Ramos (cell line): ENCODE measurements at regions not wholly inside any gene's neighbourhood (a gene's known extent, or its start where the extent isn't known, plus 50 kb on each side); places are given as distances from the start of the nearest gene placed in this dataset.

Experiments used
- in situ Hi-C: fragments of 300-500 bp; cut with MboI; formaldehyde crosslinking; loops from one replicate; pipeline ENCODE4 v1.14.3; 2022; ENCODE audit warnings: low sequenced_read_pairs; ENCODE audit not compliant: unreplicated experiment

DNA sequence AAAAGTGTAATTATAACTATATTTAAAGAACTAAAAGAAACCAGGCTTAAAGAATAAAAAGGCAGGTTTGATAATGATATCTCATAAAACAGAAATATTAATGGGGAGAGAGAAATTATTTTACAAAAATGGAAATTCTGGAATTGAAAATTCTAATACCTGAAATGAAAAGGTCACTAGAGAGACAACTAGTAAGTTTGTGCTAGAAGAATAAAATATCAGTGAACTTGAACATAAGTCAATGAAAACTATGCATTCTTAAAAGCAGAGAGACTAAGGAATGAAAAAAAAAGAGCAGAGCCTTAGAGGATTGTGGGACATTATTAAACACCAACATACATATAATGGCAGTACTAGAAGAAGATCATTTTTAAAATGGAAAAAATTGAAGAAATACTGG, 1475.0 kb upstream of the ZEB2 start:
- in situ Hi-C loops = no loop called here

DNA sequence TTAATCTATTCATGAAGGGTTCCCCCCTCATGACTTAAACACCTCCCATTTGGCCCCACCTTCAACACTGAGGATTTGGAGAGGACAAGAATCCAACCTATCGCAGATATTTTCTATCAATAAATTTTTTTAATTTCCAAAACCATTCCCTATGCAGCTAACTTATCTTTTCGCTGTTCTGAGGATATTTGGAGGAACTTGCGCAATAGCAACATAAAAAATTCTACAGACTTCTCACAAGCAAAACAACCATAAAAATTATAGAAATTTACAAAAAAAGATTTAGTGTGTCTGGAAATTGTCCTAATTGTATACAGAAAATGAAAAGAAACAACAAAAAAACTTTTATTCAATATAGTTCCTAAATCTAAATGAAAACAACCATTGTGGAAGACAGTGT, 1472.7 kb upstream of the ZEB2 start:
- in situ Hi-C loops = no loop called here

DNA sequence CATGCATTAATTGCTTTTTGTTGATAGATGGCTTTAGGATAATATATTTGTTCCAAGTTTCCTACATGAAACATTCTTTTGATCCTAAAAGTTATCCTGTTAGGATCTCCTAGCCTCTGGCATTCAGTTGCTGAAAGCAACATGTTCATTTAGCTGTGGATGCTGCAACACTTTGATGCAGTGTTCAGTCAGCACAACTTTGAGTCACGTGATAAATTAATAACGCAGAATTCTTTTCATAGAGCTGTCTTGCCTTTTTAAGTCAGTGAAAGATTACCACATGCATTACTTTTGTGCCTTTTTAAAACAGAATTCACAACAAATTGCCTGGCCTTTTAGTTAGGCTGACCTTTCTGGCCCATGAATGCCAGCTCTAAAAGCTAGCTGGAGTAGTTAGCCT, 1467.9 kb upstream of the ZEB2 start:
- in situ Hi-C loops = no loop called here

DNA sequence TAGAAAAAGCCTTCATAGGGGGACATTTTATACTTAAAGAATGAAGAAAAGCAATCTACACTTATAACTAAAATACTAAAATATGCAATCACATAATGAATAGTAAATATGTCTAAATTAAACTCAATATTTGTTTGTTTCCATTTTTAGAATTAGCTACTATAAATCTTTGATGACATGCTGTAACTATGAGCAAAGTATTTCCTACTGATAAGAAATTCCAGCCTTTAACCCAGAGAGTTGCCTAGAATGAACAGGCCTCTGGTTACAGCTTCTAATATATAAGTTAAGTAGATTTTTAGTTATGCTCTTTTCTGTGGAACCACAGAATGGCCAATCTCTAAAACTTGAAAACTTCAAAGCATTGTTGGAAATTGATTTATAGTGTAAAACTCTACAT, 1465.6 kb upstream of the ZEB2 start:
- in situ Hi-C loops = no loop called here

DNA sequence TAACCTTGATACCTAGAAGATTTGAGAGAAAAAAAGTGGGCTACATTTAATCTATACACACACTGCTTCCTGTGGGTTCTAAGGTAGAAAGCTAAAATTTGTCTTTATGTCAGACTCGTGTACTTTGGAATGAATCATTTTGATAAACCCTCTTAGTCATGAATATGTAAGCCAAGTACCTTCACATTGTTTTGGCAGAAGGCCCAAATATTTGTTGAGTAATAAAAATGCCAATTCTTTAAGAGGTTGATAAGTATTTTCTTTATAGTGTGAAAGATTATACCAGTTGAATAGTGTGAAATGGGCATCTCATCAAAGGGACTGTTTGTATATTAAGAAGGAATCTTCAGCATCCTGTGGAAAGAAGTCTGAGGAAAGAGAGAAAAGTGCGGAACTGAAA, 1464.7 kb upstream of the ZEB2 start:
- in situ Hi-C loops = no loop called here

DNA sequence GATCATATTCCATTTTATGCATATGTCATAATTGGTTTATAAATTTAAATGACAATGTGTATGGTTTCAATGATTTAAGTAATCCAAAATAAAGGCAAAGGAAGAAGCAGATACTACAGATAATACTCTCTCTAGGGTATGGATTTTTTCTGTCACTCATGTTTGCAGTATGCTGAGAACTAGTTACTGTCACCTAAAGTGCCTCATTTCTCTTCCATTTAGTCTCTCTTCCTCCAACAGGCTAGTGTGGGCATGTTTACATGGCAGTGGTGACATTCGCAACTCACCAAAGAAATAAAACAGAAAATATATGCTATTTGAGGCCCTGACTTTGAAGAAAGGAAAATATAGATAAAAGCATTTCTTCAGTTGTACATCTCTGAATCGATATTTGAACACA, 1460.4 kb upstream of the ZEB2 start:
- in situ Hi-C loops = no loop called here

DNA sequence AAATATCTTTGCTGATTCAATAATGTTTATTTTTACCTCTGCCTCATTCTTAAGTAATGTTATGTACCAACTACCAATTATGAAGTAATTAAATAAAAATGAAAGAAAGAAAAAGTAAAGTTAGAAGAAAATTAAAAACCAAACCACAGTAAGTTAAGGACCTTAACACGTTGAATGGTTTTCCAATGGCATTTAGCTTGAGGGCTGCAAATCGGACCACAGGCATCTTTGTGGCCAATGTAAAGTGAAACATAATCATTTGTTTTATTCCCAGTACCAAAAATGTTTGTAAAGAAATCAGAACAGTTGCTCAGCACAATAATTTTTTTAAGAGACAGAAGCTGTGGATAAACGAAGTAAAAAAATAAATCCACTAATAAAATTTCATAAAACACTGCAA, 1455.5 kb upstream of the ZEB2 start:
- in situ Hi-C loops = no loop called here

DNA sequence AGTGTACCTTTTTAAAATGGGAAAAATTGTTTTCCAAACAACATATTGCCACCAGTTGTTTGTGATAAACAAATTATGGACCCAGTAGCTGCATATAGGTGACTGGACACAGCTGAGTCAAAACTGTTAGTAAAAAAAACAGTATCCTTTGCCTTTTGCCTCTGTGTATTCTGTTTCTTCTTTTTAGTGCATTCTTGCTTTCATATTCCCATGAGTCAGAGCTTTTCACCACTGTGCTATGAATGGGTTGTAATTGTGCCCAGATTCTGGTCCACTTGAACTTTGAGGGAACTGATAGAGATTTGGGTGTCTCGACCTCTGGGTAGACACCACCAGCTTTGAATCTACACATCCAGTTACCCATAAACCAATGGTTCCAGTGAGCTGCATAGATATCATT, 1441.9 kb upstream of the ZEB2 start:
- in situ Hi-C loops = no loop called here

DNA sequence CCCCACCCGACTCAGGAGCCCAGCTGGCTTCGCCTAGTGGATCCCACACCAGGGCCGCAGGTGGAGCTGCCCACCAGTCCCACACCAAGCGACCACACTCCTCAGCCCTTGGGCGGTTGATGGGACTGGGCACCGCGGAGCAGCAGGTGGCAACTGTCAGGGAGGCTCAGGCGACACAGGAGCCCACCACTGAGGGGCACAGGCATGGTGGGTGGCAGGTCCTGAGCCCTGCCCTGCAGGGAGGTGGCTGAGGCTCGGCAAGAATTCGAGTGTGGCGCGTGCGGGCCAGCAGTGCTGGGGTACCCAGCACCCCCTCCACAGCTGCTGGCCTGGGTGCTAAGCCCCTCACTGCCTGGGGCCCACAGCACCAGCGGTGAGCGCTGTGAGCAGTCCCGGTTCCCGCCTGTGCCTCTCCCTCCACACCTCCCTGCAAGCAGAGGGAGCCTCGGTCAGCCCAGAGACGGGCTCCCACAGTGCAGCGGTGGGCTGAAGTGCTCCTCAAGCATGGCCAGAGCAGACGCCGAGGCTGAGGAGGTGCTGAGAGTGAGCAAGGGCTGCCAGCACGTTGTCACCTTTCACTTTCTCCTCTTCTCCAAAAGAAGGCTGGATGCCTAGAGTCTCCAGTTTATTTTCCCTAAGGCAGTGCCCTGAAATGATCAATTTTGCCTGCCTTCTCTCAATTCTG, 1440.7 kb upstream of the ZEB2 start:
- in situ Hi-C loops = no loop called here

DNA sequence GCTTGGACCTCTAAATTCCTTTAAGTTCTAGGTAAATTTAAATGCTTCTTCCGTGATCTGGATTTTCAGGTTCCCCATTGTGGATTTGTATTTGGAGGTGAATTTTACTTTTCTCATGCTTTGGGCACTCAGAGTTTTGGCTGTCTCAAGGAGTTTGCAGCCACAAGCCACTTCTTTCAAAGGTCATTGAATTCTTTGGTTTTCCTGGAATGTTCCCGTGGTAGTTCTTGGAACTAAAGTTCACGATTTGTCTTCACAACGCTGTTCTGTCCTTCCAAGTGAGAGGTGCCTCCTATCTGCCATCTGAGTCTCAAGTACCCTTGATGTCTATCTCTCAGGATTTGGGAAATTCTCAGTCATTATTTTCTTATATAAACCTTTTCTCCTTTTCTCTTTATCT, 1438.7 kb upstream of the ZEB2 start:
- in situ Hi-C loops = no loop called here

DNA sequence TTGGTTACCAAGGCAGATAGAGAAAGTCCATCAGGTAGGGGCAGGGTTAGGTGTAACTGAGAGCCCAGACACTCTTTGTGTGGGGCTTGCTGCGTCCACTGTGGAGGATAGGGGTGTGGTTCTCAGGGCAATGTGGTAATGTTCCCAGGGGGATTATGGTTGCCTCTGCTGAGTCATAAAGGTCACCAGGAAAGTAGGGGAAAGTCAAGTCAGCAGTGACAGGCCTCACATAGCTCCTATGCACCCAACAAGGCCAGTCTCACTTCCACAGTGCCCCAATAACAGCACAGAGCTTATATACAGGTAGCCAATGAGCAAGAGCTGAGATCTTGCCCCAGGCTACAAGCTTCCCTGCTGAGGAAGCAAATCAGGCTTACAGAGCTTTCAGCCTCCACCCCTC, 1438.0 kb upstream of the ZEB2 start:
- in situ Hi-C loops = no loop called here

DNA sequence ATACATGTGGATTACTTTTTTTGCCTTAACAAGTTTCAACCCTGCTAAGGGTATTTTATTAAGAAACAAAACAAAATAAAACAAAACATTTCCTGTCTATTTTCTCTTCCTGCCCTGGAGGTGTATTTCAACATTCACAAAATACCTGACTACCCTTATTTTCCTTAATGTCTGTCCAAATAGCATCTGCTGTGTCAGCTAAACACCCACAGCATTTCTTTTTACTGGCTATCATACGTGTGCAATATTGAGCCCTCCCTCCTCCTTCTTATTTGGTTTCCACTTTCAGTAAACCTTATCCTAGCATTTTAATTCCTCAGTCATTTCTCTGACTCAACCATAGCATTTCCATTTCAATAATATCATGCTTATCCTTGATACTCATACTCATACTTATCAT, 1420.0 kb upstream of the ZEB2 start:
- in situ Hi-C loops = no loop called here

DNA sequence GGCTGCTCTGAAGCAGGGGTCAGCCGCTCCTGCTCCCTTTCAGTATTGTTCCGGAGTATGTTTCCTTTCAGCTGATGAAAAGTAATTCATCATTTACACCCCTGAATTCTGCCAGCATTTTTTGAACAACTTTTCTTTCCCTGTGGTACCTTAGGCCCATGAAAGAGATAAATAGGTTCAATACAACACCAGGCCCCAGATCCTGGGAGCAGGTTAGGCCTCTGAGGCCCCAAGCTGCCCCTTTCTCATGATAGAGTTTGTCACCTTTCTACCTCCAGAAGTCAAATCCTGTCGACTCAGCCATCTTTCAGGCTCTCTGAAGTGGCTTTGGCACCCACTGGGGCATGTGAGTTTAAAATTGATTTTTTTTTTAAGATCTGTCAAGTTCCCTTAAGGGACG, 1415.1 kb upstream of the ZEB2 start:
- in situ Hi-C loops = no loop called here

DNA sequence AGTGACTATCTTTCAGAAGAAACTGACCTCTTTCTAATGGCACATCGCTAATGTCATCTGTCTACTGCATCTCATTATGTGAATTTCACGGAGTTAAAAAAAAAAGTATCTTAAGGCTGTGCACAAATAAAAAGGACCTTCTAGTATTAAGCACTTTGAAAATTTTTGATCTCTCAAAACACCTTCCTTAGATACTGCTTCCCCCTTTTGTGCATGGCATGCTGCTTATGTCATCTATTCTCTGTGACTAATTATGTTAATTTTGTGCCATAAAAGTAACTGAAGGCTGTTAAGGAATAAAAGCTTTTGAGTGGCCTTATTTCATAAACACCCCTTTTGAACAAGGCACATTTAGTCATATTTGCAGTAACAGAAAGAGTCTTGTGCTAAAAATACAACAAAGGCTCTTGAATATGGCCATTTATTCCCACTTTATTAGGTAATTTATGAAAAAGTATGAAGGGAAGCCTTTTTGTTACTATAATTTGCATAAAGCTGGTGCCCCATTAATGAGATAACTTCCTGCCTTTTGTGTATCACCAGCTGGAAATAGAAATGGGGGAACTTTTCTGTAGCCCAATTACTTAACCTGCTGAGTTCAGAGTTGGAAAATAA, 1412.0 kb upstream of the ZEB2 start:
- in situ Hi-C loops = no loop called here

DNA sequence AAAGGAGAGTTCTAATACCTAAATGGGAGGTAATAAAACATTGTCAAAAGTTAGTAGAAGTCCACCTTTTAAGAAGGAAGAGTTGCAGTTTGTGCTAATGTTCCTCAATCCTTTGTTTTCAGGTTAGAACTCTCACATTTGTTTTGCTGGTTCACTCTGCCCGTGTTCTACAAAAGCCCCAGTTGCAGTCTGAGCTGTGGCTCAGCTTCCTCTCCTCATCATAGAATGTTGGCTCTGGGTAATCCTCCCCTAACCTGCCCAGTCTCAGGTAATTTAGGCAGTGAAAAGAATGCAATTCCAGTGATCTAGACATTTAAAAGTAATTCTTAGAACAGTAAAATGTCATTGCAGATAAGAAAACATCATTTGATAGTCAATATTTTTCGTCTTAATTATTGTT, 1410.4 kb upstream of the ZEB2 start:
- in situ Hi-C loops = no loop called here

DNA sequence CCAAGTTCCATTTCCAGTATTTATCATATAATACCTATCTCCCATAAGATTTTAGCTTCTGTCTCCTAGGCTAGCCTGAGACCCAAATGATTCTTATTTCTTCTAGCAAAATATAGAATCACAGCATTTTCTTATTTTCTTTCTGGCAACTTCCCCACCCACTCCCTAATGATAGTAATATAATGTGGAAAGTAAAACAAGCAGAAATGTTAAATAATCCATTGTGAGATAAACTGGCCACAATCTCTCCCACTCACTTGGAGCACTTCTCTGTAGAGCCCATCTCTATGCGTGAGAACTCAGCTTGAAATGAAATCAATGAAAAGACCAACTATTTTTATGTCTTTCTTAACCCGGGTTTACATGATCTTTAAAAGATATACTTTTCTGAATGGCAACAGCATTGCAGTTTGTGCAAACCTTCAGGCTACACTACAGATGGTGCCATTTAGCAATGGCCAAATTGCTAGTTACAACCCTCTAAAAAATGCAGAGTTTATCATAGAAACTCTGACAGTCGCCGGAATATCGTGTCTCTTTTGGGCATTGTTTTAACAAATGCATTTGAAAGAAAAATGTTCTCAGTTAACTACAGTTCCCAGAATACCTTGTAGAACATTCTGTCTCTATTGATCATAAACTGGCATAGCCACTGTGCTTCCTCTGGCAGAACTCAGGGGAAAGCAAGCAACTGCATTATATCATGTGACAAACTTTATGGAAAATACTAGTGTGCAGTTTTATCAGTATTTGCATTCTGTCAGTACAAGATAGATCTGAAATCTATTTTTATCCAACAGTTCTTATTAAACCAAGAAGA, 1407.4 kb upstream of the ZEB2 start:
- in situ Hi-C loops = no loop called here

DNA sequence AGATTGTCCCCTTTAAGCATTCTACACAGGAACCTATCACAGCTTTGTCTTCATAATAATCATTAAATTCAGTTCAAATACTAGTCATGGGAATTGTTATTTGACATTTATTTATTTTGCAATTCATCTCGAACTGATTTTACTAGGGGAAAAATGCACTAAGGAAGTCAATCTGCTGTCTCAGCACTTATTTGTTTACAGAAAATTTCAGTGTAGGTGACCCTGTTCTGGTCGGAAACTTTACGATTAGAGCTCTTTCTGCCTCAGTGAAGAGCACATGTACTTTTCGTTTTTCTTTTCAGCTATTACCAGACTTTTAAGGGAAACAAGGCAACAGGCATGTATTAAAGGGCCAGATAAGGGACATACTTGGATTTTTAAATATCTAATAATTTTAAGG, 1405.7 kb upstream of the ZEB2 start:
- in situ Hi-C loops = no loop called here

DNA sequence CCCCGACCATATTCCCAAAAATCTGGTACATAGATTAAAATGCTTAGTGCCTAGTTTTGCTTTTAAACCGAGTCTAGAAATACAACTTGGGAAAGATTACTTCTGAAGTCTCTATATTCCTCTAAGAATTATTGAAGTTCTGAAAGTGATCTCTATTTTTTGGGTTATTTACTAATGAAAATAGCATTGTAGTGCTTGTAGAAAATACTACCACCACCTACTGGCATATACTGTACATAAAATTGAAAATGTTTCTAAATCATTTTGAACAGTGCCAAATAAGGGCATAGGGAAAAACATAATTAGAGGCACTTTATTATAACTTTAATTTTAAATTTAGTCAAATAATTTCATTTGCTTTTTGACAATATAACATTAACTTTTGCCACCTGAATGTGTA, 1399.6 kb upstream of the ZEB2 start:
- in situ Hi-C loops = no loop called here

DNA sequence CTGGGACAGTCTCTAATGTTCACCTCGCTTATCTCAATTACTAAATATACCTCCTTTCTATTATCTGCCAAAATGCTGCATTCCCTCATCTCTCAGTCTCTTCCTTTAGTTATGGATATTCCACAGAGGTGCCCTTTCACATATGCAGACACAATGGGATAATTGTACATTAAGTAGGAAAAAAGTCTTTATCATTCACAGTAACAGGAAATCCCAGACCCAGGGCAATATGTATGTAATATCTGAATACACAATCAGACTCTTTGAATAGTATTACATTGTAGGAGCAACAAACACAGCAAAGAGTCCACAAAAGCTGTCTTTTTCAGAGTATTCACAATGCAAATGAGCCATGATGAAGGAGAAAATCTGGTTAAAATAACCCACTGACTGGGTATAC, 1399.0 kb upstream of the ZEB2 start:
- in situ Hi-C loops = no loop called here

DNA sequence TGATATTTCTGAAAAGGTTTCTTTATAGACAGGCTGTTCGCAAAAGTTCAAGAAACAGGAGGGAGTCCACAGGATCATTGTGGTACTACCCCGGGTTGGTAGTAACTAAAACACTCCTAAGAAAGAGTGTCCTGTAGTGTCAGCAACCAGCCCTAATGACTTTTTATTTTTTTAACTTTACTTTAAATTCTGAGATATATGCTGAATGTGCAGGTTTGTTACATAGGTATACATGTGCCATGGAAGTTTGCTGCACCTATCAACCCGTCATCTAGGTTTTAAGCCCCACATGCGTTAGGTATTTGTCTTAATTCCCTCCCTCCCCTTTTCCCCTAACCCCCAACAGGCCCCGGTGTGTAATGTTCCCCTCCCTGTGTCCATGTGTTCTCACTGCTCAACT, 1396.9 kb upstream of the ZEB2 start:
- in situ Hi-C loops = no loop called here

DNA sequence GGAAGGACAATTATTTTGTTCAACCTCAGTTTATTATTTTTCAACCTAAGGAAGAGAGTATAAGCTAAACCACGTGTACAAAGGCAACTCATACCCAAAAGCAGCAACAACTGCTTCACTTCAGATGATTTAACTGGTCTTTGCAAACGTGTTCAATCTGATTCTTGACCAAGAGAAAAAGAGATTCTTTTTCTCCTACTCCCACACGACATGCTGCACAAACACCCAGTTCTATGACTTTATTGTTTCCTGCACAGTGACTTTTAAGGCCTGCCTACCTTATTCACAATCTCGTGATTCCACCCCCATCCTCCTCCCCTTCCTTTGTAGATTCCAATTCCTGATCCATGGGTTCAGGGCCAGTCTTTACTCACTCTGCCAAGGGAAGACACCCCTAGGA, 1394.8 kb upstream of the ZEB2 start:
- in situ Hi-C loops = no loop called here

DNA sequence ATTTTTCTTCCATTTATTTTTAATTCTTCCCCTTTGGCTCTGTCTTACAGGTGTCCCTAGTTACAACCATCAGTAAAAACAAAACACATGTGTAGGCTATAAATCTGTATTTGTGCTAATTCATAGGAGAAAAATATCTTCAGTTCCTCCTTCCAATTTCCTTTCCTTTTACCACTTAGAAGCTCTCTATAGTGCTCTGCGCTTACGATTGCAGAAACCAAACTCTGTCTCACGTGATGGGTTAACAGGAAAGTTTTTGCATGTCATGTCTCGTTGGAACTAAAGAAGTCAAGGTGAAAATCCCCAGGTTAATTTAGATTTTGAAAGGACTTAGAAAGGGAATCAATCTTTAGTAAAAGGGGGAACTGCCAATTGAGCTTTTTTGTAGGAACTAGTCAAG, 1390.5 kb upstream of the ZEB2 start:
- in situ Hi-C loops = no loop called here
